ENCODE measurements at regions not wholly inside any gene's neighbourhood (a gene's known extent, or its start where the extent isn't known, plus 50 kb on each side); places are given as distances from the start of the nearest gene placed in this dataset.
"Not testable (repeated sequence)": the region's sequence is repeated elsewhere in the genome, so short reads cannot be mapped to it uniquely, and the experiment has no call there.

DNA sequence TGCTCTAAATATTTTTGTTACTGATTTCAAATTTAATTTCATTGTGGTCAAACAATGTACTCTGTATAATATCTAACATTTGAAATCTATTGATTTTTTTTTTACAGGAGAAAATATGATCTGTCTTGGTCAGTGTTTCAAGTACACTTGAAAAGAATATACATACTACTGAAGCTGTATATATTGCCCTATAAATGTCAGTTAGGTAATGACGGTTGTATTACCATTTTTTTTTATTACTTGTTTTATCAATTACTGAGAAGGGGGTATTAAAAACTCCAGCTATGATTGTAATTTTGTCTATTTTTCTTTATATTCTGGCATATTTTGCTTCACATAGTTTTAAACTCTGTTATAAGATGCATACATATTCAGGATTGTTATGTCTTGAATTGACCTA is 59.7 kb upstream of the CACHD1 start:
- no peak overlapping the region for H3K4me3 ChIP-seq (ENCODE audit: low read depth, low read length)
- TF ChIP-seq, protein P1, sequence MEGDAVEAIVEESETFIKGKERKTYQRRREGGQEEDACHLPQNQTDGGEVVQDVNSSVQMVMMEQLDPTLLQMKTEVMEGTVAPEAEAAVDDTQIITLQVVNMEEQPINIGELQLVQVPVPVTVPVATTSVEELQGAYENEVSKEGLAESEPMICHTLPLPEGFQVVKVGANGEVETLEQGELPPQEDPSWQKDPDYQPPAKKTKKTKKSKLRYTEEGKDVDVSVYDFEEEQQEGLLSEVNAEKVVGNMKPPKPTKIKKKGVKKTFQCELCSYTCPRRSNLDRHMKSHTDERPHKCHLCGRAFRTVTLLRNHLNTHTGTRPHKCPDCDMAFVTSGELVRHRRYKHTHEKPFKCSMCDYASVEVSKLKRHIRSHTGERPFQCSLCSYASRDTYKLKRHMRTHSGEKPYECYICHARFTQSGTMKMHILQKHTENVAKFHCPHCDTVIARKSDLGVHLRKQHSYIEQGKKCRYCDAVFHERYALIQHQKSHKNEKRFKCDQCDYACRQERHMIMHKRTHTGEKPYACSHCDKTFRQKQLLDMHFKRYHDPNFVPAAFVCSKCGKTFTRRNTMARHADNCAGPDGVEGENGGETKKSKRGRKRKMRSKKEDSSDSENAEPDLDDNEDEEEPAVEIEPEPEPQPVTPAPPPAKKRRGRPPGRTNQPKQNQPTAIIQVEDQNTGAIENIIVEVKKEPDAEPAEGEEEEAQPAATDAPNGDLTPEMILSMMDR (IDR thresholded peaks at IDR 0.05; ENCODE audit: low read depth, low read length): no peak
- in situ Hi-C loops (cut with HindIII; ENCODE audit: low sequenced_read_pairs): no loop called here
- DNase-seq (ENCODE audit: low read depth, low spot score): no peak

GRCh38 chr1:64414855-64415546 is 54.9 kb upstream of the CACHD1 start:
- DNase-seq (ENCODE audit: low read depth, low spot score); H3K4me3 ChIP-seq (ENCODE audit: low read depth, low read length); in situ Hi-C loops (cut with HindIII; ENCODE audit: low sequenced_read_pairs): not testable (repeated sequence)

- H3K4me3 ChIP-seq (ENCODE audit: low read depth, low read length): no peak overlapping the region
- TF ChIP-seq, protein P1 (IDR thresholded peaks at IDR 0.05; ENCODE audit: low read depth, low read length): no peak
- DNase-seq (ENCODE audit: low read depth, low spot score): no peak
- in situ Hi-C loops (cut with HindIII; ENCODE audit: low sequenced_read_pairs): no loop called here
These were observed 52.1 kb upstream of the CACHD1 start for GRCh38 chr1:64417803-64418202.

Measured in astrocyte of the spinal cord (primary cell).